ENCODE measurements at regions not wholly inside any gene's neighbourhood (a gene's known extent, or its start where the extent isn't known, plus 50 kb on each side); places are given as distances from the start of the nearest gene placed in this dataset.

- TF ChIP-seq CTCF (IDR thresholded peaks at IDR 0.05; ENCODE audit: low read depth, low read length, poor library complexity, severe bottlenecking), result no peak
- no peak for TF ChIP-seq EZH2phosphoT487 (IDR thresholded peaks at IDR 0.05; ENCODE audit: borderline replicate concordance, low read length)
Observed at GRCh38 chr15:26113296-26113695, 250.2 kb upstream of the ATP10A start.
